ENCODE measurements at regions not wholly inside any gene's neighbourhood (a gene's known extent, or its start where the extent isn't known, plus 50 kb on each side); places are given as distances from the start of the nearest gene placed in this dataset.
A peak's percentile ranks its signal among the peaks of the same experiment; 100 is the strongest.

GRCh38 chr6:4350567-4351519 is 215.5 kb upstream of the ECI2 start:
- Mint-ChIP-seq H3K27ac (no peak overlapping the region), H3K36me3 (ENCODE audit: low read depth) (no peaks in the 10 kb centered on the region), H3K4me3 (no peak overlapping the region), H3K27me3 (ENCODE audit: insufficient read depth) (peaks cover 9% of the 10 kb centered on the region), H3K4me1 (peaks cover 3% of the 10 kb centered on the region), H3K9me3 (no peaks in the 10 kb centered on the region)
- Histone ChIP-seq H3K27me3 (ENCODE audit: control insufficient read depth, insufficient read depth, low read length, poor library complexity, severe bottlenecking) (no peaks in the 10 kb centered on the region), H3K9me3 (ENCODE audit: control insufficient read depth, low read length) (no peaks in the 10 kb centered on the region), H3K4me1 (ENCODE audit: control insufficient read depth, insufficient read depth, low read length) (no peaks in the 10 kb centered on the region), H3K4me3 (ENCODE audit: low read length) (no peak overlapping the region), H3K9ac (ENCODE audit: extremely low read depth, low read length, poor library complexity, severe bottlenecking) (no peak overlapping the region), H3K27ac (ENCODE audit: low read depth, low read length) (no peak overlapping the region), H3K36me3 (ENCODE audit: control insufficient read depth, insufficient read depth, low read length) (no peaks in the 10 kb centered on the region)
- 77 to 78% methylated on average over 7 to 9 of the region's 9 CpGs for WGBS, 2 experiments (ENCODE audit: insufficient coverage in 1 of 2, insufficient read length in 1 of 2)
- no peak for TF ChIP-seq CTCF (conservative IDR thresholded peaks at IDR 0.05)
- DNase-seq: peak; percentile 11

GRCh38 chr6:4349931-4350330 is 214.6 kb upstream of the ECI2 start:
- no peaks in the 10 kb centered on the region for H3K9me3 Mint-ChIP-seq
- H3K4me3 ChIP-seq (ENCODE audit: low read length): no peak overlapping the region
- no peaks in the 10 kb centered on the region for H3K9me3 ChIP-seq (ENCODE audit: control insufficient read depth, low read length)
- H3K27me3 Mint-ChIP-seq (ENCODE audit: insufficient read depth): peaks cover 9% of the 10 kb centered on the region
- no peaks in the 10 kb centered on the region for H3K4me1 ChIP-seq (ENCODE audit: control insufficient read depth, insufficient read depth, low read length)
- DNase-seq: peak; percentile 14
- H3K4me1 Mint-ChIP-seq: no peaks in the 10 kb centered on the region
- no peaks in the 10 kb centered on the region for H3K36me3 Mint-ChIP-seq (ENCODE audit: low read depth)
- TF ChIP-seq CTCF (conservative IDR thresholded peaks at IDR 0.05): no peak
- no peak overlapping the region for H3K9ac ChIP-seq (ENCODE audit: extremely low read depth, low read length, poor library complexity, severe bottlenecking)
- H3K27ac ChIP-seq (ENCODE audit: low read depth, low read length): no peak overlapping the region
- no peak overlapping the region for H3K4me3 Mint-ChIP-seq
- H3K27ac Mint-ChIP-seq: no peak overlapping the region
- no peaks in the 10 kb centered on the region for H3K27me3 ChIP-seq (ENCODE audit: control insufficient read depth, insufficient read depth, low read length, poor library complexity, severe bottlenecking)
- WGBS, 2 experiments (ENCODE audit: insufficient coverage in 1 of 2, insufficient read length in 1 of 2): 95 to 100% methylated on average over 5 to 6 of the region's 6 CpGs
- H3K36me3 ChIP-seq (ENCODE audit: control insufficient read depth, insufficient read depth, low read length): no peaks in the 10 kb centered on the region

- no peak overlapping the region for H3K9ac ChIP-seq (ENCODE audit: extremely low read depth, low read length, poor library complexity, severe bottlenecking)
- H3K27ac Mint-ChIP-seq: no peak overlapping the region
- H3K9me3 Mint-ChIP-seq: no peaks in the 10 kb centered on the region
- no peak for TF ChIP-seq CTCF (conservative IDR thresholded peaks at IDR 0.05)
- H3K27me3 ChIP-seq (ENCODE audit: control insufficient read depth, insufficient read depth, low read length, poor library complexity, severe bottlenecking): no peaks in the 10 kb centered on the region
- H3K36me3 Mint-ChIP-seq (ENCODE audit: low read depth): no peaks in the 10 kb centered on the region
- no peaks in the 10 kb centered on the region for H3K36me3 ChIP-seq (ENCODE audit: control insufficient read depth, insufficient read depth, low read length)
- H3K9me3 ChIP-seq (ENCODE audit: control insufficient read depth, low read length): no peaks in the 10 kb centered on the region
- 91 to 93% methylated on average over 11 of the region's 11 CpGs for WGBS, 2 experiments (ENCODE audit: insufficient coverage in 1 of 2, insufficient read length in 1 of 2)
- DNase-seq: peak; percentile 18
- H3K27me3 Mint-ChIP-seq (ENCODE audit: insufficient read depth): peaks cover 9% of the 10 kb centered on the region
- H3K4me3 Mint-ChIP-seq: no peak overlapping the region
- no peaks in the 10 kb centered on the region for H3K4me1 ChIP-seq (ENCODE audit: control insufficient read depth, insufficient read depth, low read length)
- H3K4me3 ChIP-seq (ENCODE audit: low read length): no peak overlapping the region
- no peaks in the 10 kb centered on the region for H3K4me1 Mint-ChIP-seq
- H3K27ac ChIP-seq (ENCODE audit: low read depth, low read length): no peak overlapping the region
Measured at GRCh38 chr6:4349323-4349722, 213.9 kb upstream of the ECI2 start.

Measured in endodermal cell (in vitro differentiated cells).